RWPE1 (cell line): ENCODE measurements at regions not wholly inside any gene's neighbourhood (a gene's known extent, or its start where the extent isn't known, plus 50 kb on each side); places are given as distances from the start of the nearest gene placed in this dataset.

ENCODE experiments used
- CTCF ChIA-PET: fragments of 350-600 bp; sonication (Branson Sonifier 250); formaldehyde crosslinking; extraction: SDS; loops from one replicate; lab custom pipeline; 2021; lab: Yijun Ruan, JAX
- POLR2A ChIA-PET: fragments of 400-600 bp; formaldehyde crosslinking; extraction: SDS; loops from one replicate; lab custom pipeline; 2020; ENCODE audit warnings: antibody characterized with exemption; ENCODE audit not compliant: low non-redundant PET; lab: Yijun Ruan, JAX
- DNase-seq: peaks from one replicate; pipeline ENCODE4 v3.0.0; 2012; ENCODE audit warnings: low spot score
- H3K27ac ChIP-seq: fragments of 450-650 bp; 2 replicates; pipeline ENCODE4 v1.5.1; 2017
- CTCF ChIP-seq: fragments of 450-650 bp; conservative IDR thresholded peaks from 2 replicates; pipeline ENCODE4 v1.5.1; 2017; ENCODE audit warnings: low read depth, mild to moderate bottlenecking

- TF ChIP-seq CTCF, result no peak
- CTCF ChIA-PET, result no interaction called here
- DNase-seq, result no peak
- POLR2A ChIA-PET, result no interaction called here
- no peak overlapping the region for H3K27ac ChIP-seq
Measured at GRCh38 chr11:70951139-70951804, 301.1 kb downstream of the SHANK2 start.

DNA sequence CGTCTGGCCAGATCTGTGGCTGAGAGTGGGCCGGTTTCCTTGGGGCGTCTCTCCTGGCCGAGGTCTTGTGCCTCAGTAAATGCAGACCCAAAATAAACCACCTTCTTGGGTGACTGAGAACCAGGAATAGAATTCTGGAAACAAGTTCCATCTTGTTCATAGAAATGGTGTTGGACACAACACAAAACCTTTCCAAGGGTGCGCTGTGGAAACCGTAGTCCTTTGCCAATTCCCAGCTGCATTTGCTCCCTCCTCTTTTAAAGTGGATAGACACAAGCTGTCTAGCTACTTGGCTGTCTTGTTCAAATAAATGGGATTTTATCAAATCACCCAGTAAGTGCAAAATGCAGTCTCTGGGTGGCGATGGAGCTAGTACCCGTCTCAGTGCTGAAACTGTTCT is 300.2 kb downstream of the SHANK2 start:
- no peak for TF ChIP-seq CTCF
- CTCF ChIA-PET, result no interaction called here
- no peak overlapping the region for H3K27ac ChIP-seq
- DNase-seq, result no peak
- POLR2A ChIA-PET, result no interaction called here

- no peak overlapping the region for H3K27ac ChIP-seq
- TF ChIP-seq CTCF, result no peak
- CTCF ChIA-PET, result no interaction called here
- POLR2A ChIA-PET, result no interaction called here
- no peak for DNase-seq
Measured at GRCh38 chr11:70953720-70954119, 298.7 kb downstream of the SHANK2 start.

DNA sequence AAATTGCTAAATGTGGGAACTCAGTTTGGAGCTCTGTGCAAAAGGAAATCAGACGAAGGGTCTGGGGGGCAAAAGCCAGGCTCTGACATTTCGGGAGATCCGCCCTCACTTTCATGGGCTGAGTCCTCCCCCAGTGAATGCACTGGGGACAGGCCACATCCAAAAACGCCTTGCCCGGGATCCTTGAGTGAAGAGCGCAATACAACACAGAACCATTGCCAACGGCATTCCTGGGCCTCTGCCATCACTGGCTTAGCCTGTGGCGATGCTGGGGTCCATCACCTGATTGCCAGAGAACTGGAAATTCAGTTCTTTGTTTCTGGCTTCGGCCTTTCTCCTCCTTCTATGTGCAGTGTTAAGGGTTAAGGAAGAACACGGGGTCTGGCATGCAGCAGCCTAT is 297.9 kb downstream of the SHANK2 start:
- no peak overlapping the region for H3K27ac ChIP-seq
- DNase-seq, result no peak
- ChIA-PET CTCF (no interaction called here), POLR2A (no interaction called here)
- no peak for TF ChIP-seq CTCF
